Fibroblast of the aortic adventitia (primary cell): ENCODE measurements at regions not wholly inside any gene's neighbourhood (a gene's known extent, or its start where the extent isn't known, plus 50 kb on each side); places are given as distances from the start of the nearest gene placed in this dataset.

Source experiments
- DNase-seq: peaks from one replicate; pipeline ENCODE4 v3.0.0-alpha.2; 2010; ENCODE audit warnings: low read depth
- H3K4me3 ChIP-seq: 2 replicates; pipeline ENCODE4 v1.5.1; 2011; ENCODE audit warnings: low read depth, mild to moderate bottlenecking, control low read depth, low read length, moderate library complexity
- TF ChIP-seq, protein P1 (sequence below): IDR thresholded peaks from 2 replicates; pipeline ENCODE4 v1.5.1; 2011; ENCODE audit warnings: mild to moderate bottlenecking, low read length, control low read depth, inconsistent platforms; ENCODE audit not compliant: insufficient read depth

DNA sequence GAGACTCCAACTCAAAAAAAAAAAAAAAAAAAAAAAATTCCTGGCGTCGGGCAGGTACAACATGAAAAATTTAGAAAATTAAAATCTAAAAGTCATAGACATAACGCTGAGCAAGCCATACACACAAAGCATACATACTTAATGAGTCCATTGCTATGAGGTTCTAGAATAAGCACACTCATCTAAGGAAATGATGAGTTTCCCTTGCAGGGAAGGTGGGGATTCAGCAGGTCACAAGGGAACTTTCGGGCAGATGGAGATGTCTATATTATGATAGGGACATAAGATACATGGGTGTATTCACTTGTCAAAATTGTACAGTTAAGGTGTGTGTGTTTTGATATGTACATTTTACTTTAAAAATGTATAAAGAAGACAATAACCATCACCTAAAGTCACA, 120.2 kb upstream of the LIPC start:
- no peak overlapping the region for H3K4me3 ChIP-seq
- TF ChIP-seq, protein P1, sequence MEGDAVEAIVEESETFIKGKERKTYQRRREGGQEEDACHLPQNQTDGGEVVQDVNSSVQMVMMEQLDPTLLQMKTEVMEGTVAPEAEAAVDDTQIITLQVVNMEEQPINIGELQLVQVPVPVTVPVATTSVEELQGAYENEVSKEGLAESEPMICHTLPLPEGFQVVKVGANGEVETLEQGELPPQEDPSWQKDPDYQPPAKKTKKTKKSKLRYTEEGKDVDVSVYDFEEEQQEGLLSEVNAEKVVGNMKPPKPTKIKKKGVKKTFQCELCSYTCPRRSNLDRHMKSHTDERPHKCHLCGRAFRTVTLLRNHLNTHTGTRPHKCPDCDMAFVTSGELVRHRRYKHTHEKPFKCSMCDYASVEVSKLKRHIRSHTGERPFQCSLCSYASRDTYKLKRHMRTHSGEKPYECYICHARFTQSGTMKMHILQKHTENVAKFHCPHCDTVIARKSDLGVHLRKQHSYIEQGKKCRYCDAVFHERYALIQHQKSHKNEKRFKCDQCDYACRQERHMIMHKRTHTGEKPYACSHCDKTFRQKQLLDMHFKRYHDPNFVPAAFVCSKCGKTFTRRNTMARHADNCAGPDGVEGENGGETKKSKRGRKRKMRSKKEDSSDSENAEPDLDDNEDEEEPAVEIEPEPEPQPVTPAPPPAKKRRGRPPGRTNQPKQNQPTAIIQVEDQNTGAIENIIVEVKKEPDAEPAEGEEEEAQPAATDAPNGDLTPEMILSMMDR, result no peak
- no peak for DNase-seq

DNA sequence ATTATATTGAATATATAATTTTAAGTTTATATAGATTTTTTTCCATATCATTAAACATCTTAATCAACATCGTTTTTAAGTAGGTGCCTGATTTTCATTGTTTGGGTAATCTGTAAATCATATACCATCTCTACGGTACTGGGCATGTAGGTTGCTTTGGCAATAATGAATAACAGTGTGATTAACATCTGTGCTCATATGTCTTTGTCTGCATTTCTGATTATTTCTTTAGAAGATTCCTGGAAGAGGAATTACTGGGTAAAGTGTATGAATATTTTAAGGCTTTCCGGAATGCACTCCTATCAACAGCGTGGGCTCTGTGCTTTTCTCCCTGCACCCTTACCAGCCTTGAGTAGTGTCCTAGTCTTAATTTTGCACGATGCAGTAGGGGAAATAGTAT, 119.8 kb upstream of the LIPC start:
- TF ChIP-seq, protein P1, result no peak
- DNase-seq, result no peak
- no peak overlapping the region for H3K4me3 ChIP-seq

DNA sequence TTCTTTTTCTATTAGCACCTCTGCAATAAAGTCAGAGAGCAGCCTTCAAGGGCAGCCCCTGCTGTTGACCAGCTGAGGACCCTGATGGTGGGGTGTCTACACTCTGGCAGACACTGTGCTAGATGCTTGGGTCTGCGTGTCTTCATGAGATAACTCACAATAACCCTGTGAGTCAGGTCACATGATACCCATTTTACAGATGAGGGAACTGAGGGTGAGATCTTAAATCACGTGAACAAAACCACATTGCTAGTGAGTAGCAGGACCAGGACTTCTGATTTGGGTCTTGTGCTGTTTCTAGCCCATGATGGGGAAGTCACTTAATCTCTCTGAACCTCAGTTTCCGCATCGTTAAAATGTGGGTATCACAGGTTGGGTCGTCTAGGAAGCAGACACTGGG, 118.5 kb upstream of the LIPC start:
- no peak overlapping the region for H3K4me3 ChIP-seq
- no peak for DNase-seq
- TF ChIP-seq, protein P1, result no peak

DNA sequence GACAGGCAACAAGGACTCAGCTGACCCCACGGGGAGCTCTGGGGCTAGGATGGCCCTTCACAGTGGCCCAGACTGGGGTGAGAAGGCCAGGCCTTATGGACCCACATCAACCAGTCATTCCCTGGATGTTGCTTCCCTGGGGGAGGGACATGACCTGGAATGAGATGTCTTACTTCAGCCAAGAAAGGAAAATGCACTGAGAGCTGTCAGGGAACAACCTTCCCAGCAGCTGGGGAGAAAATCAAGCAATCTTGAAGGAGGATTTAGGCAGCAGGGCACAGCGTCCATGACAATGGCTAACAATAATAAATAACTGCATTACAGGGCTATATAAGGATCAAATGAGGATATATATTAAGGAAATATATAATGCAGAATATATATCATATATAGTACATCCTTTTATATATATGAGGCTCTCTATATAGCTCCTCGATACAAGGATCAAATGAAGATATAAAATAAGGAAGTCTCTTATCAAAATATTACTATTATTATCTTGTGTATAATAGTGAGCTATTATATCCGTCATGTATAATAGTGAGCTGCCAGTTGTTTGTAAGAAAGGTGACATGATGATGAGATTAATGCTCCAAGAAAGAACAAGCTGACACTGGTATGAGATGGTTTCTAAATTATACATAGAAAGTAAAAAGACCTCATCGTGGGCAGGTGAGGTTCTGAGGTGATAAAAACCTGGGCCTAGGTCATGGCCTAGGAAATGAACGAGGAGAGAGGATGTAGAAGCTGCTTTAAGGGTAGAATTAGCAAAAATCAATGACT, 117.8 kb upstream of the LIPC start:
- no peak overlapping the region for H3K4me3 ChIP-seq
- no peak for DNase-seq
- TF ChIP-seq, protein P1, result no peak

DNA sequence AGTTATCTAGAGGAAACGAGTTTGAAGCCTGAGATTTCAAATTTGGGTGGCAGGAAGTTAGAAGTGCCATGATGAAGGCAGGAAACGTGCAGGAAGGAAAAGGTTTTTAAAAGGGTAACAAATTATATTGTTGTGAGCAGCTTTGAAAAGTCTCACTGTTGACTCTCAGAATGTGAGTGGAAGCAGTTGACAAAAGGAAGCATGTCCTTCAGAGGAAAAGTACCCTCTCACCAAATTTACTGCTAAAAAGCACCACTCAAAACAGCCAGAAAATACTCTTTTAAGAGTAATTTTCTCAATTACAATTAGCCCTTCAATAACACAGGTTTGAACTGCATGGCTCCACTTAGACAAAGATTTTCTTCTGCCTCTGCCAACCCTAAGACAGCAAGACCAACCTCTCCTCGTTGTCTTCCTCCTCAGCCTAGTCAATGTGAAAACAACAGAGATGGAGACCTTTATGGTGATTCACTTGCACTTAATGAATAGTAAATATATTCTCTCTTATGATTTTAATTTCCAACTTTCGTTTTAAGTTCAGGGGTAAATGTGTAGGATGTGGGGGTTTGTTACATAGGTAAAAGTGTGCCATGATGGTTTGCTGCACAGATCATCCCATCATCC, 117.1 kb upstream of the LIPC start:
- no peak for DNase-seq
- no peak overlapping the region for H3K4me3 ChIP-seq
- TF ChIP-seq, protein P1, result no peak

DNA sequence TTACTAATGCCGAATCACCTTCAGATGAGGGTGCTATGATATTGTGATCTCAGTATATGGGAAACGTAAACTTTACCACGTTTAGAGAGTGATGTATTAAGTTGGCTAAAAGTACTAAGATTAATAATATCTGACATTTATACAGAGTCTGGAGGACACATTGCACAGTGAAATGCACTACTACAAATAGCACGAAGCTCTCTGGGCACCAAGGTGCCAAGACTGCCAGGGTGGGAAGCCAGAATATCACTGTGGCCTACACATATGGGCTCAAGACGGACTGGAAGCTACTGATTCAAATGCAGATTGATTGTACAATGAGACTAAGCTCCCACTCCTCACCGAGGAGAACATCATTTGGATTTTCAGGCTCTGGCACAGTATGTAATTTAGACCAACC, 113.3 kb upstream of the LIPC start:
- H3K4me3 ChIP-seq, result no peak overlapping the region
- TF ChIP-seq, protein P1, result no peak
- no peak for DNase-seq
